GM21360 (cell line): ENCODE measurements at regions not wholly inside any gene's neighbourhood (a gene's known extent, or its start where the extent isn't known, plus 50 kb on each side); places are given as distances from the start of the nearest gene placed in this dataset.

ENCODE experiments used
- ATAC-seq: cut with Tn5 transposase; IDR thresholded peaks from one replicate; pipeline ENCODE4 v1.9.1; 2021; ENCODE audit warnings: mild to moderate bottlenecking, moderate library complexity; ENCODE audit not compliant: unreplicated experiment

DNA sequence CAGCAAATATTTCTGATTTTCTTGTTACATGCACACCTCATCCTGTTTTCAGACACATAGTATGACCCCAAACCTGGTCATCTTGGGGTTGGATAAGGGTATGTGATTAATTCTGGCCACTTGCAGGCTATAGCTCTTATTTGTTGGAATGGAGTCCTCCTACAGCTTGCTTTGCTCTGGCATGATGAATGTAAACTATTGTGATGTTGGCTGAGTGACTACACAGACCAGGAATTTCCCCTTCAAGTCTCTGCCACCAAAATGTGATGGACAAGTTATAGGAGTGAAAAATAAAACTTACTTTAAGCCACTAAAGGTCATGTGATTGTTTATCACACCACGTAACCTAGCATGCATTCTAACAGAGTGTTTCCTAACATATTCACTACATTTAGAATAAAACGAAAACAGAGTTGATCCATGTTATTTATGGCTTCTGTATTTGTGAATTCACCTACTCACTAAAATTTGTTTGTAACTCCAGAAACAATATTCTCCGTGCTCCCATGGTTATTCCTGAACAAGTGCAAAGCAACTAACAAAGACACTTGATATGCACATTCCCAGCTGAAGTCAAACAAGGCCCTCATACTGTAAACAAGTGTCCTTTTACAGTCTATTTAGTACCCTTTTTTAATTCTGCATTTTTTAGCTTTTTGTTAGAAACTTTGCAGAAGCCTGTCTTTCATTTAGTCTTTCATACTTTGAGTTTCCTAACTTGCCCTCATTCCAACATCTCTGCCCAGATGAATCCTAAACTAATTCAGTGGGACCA is 599.2 kb upstream of the PCDH15 start:
- ATAC-seq = no peak

DNA sequence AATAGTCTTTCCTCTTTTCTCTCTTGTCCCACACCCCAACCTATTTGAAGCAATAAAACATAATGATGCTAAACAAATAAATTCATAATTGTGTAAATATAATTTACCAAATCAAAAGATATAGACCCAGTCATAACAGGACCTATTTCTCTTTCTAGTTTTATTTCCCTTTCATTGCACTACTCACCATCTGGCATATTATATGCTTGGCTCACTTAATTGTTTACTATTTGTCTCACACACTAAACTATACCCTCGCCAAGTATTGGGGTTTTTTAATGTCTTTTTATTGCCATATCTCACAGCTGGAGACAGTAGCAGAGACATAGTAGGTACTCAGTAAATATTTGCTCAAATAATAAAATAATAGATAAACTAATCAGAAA is 597.5 kb upstream of the PCDH15 start:
- no peak for ATAC-seq

DNA sequence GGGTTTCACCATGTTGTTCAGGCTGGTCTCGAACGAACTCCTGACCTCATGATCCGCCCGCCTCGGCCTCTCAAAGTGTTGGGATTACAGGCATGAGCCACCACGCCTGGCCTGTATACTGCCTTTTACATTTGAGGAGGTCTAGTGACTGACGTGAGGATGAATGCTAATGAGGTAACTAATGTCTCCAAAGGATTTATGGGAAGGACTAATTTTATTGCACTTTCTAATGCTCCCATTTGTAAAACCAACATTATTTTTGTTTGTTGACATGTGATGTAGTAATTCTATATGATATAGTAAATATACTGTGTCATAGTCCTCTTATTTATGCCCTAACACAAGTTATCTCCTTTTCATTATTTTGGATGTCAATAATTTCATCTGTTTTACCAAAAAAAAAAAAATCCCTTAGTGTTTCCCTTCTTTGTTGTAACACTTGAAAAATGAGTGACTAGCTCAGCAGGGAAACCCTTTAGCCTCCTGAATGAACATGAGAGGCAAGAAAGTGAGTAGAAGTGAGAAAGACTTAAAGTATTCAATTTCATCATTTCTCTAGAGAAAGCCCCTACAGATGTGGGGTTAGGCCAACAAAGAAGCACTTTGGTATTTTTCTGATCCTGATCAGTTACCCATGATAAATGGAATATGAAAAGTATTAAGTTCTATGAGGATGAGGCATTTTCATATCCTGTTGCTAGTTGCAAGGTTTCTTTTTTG is 596.9 kb upstream of the PCDH15 start:
- ATAC-seq = no peak

DNA sequence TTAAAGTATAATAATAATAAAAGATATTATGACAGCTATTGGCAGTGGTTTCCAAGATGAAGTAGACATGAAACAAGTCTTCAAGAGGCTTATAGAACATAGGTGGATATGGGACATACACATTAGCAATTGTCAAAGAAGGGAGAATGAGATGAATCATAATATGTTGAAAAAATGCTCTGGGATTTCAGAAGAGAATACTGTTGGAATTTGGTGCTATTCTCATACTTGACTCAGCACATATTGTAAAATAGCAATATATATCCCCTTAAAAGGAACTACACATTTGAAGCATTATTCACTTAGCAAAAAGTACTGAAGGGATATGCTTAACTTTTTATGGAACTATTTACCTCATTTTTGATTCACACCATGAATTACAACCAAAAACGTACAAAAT is 577.2 kb upstream of the PCDH15 start:
- no peak for ATAC-seq

DNA sequence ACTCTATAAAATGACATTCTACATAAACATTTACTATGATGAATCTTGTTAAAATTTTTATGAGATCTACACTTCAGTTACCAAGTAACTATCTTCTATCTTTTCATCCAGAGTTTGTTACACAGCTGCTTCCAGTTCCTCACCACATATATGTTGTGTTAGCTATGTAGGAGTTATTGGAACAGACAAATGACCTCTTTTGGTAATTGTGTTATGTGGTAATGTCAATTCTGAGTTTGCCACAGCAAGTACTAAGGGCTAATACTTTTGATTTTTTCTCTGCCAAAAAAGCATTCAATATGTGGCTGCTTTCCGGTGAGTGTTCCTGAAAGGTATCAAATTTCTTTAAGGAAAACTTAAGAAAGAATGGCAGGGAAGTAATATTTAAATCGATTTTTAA is 573.9 kb upstream of the PCDH15 start:
- ATAC-seq = no peak

DNA sequence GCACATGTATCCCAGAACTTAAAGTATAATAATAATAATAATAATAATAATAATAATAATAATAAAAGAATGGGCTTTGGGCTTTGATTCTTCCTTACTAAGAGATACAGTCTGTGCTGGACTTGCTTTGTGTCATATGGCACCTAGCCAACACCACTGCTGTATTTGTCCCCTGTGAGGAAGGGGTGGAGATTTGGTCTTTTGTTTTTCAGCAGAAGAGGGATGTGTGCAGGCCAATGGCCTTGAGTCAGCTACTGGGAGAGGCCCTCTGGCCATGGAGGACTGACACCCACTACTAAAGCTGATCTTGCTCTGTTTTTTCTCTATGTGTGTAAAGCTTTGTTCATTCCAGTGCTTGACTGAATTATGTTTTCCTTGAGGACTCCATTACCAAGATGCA is 573.0 kb upstream of the PCDH15 start:
- no peak for ATAC-seq

DNA sequence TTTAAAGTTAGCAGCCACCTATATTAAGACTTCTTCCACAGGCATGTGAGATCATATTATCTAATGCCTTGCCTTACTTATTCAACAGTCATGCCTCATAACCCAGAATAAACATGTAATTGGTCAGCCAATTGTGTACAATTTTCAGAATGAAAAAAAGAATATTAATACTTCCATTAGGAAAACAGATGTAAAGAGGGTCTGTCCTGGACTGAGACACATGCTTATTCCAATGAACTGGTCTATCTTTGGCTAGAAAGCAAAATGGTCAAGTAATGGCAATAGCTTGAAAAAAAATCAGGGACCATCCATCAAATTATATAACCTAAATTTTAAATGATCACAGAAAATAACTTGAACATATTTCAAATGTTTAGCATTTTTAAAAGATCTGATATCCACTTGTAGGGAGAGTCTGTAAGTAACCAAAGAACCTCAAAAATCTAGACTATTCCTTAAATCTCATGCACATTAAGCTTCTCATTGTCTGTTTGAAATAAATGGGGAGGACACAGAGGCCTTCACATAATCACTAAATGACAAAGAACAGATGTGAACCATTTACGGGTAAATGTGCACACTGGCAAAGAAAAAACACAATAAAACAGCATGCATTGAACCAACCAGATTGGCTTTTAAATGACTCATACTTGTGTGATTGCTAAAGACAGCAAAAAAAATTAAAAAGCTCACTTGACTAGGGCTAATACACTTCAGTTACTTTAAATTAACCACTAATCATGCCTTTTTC is 568.8 kb upstream of the PCDH15 start:
- no peak for ATAC-seq

DNA sequence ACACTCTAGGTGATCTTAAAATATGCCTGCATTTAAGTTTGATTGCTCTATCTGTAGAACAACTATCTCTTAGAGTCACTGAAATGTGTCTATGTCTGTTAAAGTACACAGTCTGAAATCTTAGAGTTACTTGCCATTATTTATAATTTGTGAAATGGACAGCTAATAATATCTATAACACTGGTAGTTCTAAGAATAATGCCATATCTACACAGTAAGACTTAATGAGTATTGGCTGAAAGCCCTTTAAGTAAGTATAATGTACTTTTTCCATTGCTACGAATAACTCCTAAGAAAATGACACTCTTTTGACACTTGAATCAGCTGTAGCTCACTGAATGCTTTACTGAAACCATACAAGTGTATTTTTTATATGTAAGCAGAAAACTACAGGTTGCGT is 567.4 kb upstream of the PCDH15 start:
- no peak for ATAC-seq

DNA sequence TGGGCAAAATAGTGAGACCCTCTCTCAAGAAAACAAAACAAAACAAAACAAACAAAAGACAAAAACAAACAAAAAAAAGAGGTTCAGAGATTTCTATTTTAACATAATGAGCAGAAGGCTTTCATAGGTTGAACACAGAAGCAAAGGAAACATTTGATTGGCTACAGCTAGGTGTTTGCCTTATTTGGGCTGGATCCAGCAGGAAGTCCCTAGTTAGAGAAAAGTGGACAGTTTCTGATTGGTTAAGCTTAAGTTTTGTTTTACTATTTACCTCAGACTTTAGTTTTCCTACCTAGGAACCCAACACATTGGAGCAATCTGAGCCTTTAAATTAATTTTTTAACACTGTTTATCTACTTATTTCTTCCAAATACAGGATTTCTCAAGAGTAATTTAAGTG is 566.5 kb upstream of the PCDH15 start:
- ATAC-seq = no peak

DNA sequence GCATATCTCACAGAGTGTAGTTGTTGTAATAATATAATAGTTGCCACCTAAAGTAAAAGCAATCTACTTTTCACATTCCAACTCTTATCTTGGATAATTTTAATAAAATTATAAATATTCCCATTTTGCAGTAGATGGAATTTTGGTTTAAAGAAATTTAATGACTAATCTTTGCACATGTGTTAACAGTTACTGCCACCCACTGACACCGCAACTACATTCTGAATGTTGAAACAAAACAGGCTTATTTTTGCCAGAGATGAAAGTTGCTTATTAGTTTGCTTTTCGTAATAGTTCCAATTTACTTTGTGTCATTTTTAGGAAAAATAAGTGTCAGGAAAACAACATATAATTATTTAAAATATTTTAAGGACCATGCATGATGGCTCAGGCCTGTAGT is 557.5 kb upstream of the PCDH15 start:
- ATAC-seq = no peak

DNA sequence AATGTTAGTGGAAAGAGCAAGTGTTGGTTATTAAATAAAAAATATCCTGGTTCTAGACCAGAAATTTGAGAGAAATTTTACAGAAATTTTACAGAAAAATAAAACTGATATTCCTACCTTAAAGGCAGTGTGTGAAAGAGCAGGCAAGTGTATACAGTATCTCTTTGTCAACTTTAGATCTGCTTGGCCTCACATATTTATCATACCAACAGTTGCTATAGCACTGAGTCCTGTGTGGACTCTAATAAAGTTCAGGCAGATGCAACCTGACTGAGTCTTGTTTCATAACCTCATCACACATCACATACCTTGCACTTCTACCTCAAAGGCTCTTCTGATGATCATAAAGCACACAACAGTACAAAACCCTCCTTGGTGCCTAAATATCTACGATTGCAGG is 552.4 kb upstream of the PCDH15 start:
- no peak for ATAC-seq

DNA sequence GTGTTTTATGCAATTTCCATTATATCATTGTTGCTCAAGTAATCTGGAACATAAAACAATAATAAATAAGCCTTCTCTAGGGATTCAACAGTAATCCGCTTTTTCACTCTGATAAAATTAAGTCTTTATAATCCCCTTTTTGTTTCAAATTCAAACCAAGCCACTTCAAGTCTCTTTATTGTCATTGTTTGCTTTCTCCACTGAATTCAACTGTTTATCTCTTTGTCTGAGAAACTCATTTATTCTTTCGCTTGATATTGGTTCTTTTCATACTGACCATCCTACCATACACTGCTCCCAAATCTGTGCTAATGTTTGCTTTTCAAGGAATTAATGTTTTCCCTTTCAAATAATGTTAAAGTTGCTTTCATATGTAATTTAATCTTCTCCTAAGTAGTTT is 550.4 kb upstream of the PCDH15 start:
- no peak for ATAC-seq

DNA sequence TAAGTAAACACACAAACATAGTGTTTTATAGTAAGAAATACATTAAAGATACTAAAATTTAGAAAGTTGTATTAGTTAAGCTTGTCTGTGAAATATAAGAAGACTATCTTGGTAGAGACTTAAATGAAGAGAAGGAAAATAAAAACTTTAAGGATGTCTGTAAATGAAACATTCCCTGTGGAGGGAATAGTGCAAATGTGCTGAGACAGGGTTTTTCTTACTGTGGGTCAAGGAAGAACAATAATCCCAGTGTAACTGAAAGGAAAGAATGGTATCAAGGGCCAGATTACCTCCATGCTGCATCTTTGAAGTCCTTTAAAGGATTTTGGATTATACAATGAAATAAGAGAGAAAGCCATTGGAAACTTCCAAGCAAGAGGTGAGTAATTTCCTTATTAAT is 547.5 kb upstream of the PCDH15 start:
- no peak for ATAC-seq

DNA sequence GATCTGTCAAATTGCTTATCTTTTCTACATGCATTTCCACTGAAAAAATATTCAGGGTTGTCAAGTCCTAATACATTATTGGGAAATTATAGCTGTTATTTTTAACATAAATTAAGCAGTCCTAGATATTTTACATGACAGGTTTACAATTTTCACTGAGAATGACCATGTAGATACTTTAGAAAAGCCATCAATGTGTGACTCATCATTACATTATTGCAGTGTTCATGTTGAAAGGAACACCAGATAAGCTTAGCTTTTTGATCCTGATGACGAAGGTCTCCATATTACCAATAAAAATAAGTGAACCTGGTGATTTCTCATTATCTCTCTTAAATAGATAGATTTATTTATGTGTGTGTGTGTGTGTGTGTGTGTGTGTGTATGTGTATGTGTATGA is 529.5 kb upstream of the PCDH15 start:
- ATAC-seq = no peak

DNA sequence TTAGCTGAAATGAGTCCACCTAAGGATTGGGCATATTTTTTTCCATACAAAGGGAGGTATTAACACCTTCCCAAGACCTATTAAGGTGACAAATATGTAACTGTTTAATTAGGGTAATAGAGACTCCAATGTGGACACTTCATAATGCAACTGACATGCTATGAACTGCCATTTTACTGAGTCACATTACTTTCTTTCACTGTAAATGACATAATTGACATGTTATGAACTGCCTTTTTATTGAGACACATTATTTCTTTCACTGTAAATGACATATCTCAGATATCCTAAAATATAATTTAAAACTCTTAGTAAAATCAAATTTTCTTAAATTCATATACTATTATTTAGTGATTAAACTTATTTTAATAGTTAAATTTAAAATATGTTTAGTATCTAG is 528.8 kb upstream of the PCDH15 start:
- no peak for ATAC-seq

DNA sequence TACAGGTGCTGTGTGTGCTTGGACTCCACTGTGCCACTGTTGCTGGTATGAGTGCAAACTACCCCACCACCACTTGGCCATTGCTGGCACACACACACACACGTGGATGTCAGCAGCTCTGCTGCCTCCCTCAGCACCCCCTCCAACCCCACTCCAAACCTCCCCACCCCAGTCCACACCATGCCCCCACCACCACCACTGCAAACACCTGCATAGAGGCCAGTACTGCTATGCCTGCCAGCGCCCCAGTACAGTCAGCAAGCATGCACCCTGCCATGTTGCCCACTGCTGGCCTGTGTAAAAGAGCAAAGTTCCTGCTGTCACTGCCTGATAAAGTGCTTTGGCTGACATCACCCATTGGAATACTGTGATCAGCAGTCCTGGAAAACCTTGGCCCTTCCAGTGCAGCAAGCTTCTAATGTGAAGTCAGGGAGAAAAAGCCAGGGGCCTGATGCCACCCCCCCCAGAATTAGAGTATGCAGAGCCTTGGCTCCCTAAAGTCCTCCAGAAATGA is 519.2 kb upstream of the PCDH15 start:
- no peak for ATAC-seq

DNA sequence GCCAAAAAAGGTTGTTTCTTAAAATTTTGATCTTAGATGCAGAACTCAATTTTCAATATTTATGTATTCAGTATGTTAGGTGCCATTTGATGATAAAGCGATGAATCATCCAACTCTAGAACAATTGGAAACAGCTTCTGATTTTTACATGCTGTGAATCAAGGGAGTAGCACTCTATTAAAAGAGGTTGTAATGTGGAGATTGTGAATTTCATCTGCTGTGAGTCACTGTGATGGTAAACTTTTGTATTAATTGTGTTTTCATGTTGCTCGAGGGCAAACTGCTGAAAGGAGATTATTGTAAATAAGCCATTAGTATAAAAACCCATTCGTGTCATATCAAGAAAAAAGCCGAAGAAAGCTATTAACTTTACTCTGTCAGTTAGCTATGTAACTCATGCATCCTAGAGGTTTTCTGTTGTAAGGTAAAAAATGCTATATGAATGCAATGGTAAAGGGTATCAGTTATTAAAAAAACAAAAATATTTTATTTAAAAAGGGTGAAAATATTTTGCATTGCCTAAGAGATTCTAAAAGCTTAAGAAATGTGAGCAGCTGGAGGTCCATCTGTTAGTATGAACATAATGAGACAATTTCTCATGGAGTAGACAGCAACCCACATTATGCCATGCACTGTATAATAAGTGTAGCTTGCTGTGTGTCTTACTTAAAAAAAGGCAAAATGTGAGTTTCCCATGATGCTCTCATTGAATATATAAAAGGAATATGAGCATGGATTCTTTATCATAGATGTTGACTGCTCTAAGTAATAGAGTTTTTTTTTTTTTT is 511.0 kb upstream of the PCDH15 start:
- no peak for ATAC-seq

DNA sequence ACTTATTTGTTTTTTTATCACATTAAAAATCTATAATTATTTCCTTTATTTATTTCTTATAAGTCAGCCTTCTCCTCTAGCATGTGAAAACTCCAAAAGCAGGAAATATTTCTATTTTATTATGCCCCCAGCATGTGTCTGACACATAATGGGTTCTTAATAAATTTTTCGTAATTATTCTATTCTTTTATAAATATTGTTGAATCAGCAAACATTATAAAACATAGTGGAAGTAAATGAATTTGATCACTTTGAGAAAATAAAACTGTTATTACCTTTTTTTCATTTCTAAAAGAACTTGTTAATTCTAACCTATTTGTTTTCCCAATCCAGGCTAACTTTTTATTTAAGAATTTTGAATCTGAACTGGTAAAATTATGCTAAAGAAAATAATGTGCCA is 509.1 kb upstream of the PCDH15 start:
- no peak for ATAC-seq

DNA sequence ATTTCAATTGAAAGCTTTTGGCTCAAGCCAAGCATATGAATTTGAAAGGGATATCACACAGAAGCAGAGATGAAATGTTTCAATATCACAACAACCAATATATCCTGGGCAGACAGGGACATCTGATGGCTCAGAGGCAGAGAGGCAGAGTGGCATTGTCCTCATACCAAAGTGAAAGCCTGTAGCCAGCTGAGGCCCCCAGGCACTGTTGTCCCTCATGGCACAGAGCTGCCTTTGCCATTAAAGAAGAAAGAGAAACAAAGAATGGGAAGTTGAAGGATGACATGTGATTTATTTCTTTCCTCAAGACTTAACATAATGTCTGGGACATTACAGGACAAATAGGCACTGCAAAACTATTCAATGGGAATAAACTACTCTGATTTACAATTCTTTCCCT is 504.3 kb upstream of the PCDH15 start:
- ATAC-seq = no peak

DNA sequence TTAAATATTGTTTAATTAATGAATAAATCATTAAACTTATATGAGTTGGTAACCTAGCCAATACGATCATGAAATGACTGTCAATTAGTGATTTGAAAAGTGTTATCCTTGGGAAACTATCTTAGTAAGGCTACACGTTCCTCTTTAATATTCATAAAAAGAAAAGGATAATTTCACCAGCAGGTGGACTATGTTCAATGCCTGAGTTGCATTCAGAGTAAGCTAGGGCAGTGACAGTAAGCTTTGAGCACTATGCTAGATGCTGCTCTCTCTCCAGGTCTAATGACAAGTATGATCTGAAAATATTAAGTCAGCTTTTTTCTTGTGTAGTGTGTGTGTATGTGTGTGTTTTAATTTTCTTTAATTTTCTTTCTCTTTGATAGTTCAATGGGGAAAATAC is 486.3 kb upstream of the PCDH15 start:
- no peak for ATAC-seq

DNA sequence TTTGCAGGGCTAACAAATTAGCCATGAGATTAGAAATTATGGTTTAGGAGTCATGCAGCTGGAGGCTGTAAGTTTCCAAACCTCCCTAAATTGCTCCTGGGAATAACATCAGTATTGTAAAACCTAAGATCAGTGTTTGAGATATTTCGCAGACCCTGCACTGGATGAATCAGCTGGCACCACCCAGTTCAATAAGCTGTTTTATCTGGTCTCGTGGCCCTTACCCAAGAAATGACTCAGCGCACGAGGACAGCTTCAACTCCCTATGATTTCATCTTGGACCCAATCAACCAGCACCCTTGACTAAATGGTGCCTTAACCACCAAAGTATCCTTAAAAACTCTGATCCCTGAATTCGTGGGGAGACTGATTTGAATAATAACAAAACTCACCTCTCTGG is 482.0 kb upstream of the PCDH15 start:
- ATAC-seq = no peak
